Stimulated activated naive B cell treated with anti-CD40 and anti-IgM and Interleukin-4, amounts not matched to agents 10 μg/mL and 1 μg/mL and 100 μg/mL, for 72 hours (primary cell): ENCODE measurements at regions not wholly inside any gene's neighbourhood (a gene's known extent, or its start where the extent isn't known, plus 50 kb on each side); places are given as distances from the start of the nearest gene placed in this dataset.

Experiments
- ATAC-seq, 2 donors: fragments of 150-1000 bp; cut with Tn5 transposase; replicated peaks; 2 replicates each; pipeline ENCODE4 v1.10.0; 2021; ENCODE audit warnings: moderate library complexity in 1 of 2
- DNase-seq: peaks from one replicate; pipeline ENCODE4 v3.0.0; 2021
- H3K27ac Mint-ChIP-seq: one replicate; pipeline ENCODE4 v1.8.0; 2022; ENCODE audit warnings: mild to moderate bottlenecking, mixed read lengths
- H3K27me3 Mint-ChIP-seq, 2 donors: one replicate each; pipeline ENCODE4 v1.8.0; 2022; ENCODE audit warnings: mixed read lengths in 2 of 2
- H3K36me3 Mint-ChIP-seq, 2 donors: one replicate each; pipeline ENCODE4 v1.8.0; 2022; ENCODE audit warnings: mixed read lengths in 2 of 2, mild to moderate bottlenecking in 1 of 2
- H3K4me1 Mint-ChIP-seq, 2 donors: one replicate each; pipeline ENCODE4 v1.8.0; 2022; ENCODE audit warnings: mixed read lengths in 2 of 2, mild to moderate bottlenecking in 1 of 2
- H3K4me3 Mint-ChIP-seq, 2 donors: one replicate each; pipeline ENCODE4 v1.8.0; 2022; ENCODE audit warnings: mild to moderate bottlenecking in 2 of 2, mixed read lengths in 2 of 2, moderate library complexity in 1 of 2
- H3K9me3 Mint-ChIP-seq, 2 donors: one replicate each; pipeline ENCODE4 v1.8.0; 2022; ENCODE audit warnings: mixed read lengths in 2 of 2, mild to moderate bottlenecking in 1 of 2

DNA sequence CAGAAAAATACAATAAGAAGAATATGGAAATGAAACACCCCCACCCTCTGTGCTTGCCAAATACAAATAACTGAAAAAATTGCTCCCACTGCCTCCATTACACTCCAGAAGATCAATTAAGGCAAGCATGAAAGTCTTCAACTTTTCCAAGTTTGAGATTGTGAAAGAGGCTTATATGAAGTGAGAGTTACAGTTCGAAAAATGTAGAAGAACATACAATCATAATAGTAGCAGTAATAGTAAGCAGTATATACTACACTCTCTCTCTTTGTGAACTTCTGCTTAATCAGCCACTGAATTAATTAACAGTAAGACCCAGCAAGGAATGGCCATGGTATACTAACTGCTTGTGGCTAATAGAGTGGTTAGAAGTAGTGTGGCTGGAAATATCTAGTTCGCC lies 923.2 kb downstream of the RPA4 start:
- Mint-ChIP-seq H3K36me3 (no peaks in the 10 kb centered on the region), H3K9me3 (peaks cover 2 to 4% of the 10 kb centered on the region in 2 donors), H3K27me3 (no peaks in the 10 kb centered on the region), H3K27ac (no peak overlapping the region), H3K4me3 (no peak overlapping the region), H3K4me1 (no peaks in the 10 kb centered on the region)
- ATAC-seq (no peak), DNase-seq (no peak)

DNA sequence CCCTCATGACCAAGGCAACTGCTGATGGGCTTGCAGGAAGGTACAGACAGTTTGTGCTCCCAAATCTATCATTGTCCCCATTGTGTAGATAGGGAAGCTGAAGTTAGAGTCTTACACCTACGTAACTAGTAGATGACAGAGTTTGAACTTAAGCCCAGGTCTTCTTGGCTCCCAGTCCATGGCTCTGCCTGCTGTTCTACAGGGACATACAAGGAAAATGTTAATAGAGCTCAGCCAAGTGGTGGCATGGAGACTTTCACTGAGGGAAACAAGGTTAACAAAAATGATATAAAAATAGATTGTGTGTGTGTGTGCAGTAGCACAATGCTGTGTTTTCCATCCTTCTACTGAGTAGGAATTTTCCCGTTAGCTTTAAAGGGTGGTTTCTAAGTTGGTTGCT lies 936.5 kb downstream of the RPA4 start:
- H3K36me3 Mint-ChIP-seq, result no peaks in the 10 kb centered on the region
- H3K4me1 Mint-ChIP-seq, result no peaks in the 10 kb centered on the region
- ATAC-seq (no peak), DNase-seq (no peak)
- H3K27me3 Mint-ChIP-seq, result no peaks in the 10 kb centered on the region
- H3K27ac Mint-ChIP-seq, result no peak overlapping the region
- peaks cover 0 to 4% of the 10 kb centered on the region in 2 donors for H3K9me3 Mint-ChIP-seq
- H3K4me3 Mint-ChIP-seq, result no peak overlapping the region

DNA sequence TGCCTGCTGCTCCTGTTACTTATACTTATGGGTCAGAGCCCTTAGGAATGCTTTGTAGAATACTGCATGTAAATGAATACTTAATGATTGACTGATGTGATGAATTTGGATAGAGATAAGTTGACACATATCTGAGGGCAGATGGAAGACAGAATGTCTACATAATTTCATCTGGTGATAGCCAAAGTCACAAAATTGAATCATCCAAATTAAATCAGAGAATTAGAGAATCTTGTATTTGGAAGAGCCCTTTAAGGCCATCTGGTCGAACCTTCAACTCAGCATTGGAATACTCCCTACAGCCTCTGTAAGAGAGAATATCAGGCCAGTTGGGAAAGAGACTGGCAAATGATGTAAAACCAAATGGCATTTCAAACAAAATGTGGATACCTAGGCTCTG lies 944.8 kb downstream of the RPA4 start:
- no peak for ATAC-seq
- no peaks in the 10 kb centered on the region for H3K36me3 Mint-ChIP-seq
- H3K4me3 Mint-ChIP-seq, result no peak overlapping the region
- no peaks in the 10 kb centered on the region for H3K9me3 Mint-ChIP-seq
- no peaks in the 10 kb centered on the region for H3K4me1 Mint-ChIP-seq
- no peak for DNase-seq
- H3K27me3 Mint-ChIP-seq, result no peaks in the 10 kb centered on the region
- no peak overlapping the region for H3K27ac Mint-ChIP-seq

DNA sequence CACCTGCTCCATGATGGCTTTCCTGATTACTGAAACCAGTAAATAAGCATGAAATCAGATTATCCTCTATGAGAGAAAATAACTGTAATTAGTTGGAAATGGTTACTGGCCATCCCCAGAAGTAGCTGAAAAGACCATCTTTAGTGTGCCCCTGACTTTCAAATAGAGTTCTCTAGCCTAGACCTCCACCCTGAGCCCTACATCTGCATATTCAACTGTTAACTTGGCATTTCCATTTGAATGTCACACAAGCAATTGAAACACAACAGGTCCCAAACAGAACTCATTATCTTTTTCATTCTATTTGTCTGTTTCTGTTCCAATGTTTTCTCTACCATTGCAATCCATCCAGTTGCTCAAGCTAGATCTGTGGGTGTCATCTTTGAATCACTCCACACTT lies 952.3 kb downstream of the RPA4 start:
- Mint-ChIP-seq H3K36me3 (no peaks in the 10 kb centered on the region), H3K27ac (no peak overlapping the region), H3K4me1 (no peaks in the 10 kb centered on the region), H3K27me3 (no peaks in the 10 kb centered on the region), H3K4me3 (no peak overlapping the region), H3K9me3 (no peaks in the 10 kb centered on the region)
- ATAC-seq (no peak), DNase-seq (no peak)

DNA sequence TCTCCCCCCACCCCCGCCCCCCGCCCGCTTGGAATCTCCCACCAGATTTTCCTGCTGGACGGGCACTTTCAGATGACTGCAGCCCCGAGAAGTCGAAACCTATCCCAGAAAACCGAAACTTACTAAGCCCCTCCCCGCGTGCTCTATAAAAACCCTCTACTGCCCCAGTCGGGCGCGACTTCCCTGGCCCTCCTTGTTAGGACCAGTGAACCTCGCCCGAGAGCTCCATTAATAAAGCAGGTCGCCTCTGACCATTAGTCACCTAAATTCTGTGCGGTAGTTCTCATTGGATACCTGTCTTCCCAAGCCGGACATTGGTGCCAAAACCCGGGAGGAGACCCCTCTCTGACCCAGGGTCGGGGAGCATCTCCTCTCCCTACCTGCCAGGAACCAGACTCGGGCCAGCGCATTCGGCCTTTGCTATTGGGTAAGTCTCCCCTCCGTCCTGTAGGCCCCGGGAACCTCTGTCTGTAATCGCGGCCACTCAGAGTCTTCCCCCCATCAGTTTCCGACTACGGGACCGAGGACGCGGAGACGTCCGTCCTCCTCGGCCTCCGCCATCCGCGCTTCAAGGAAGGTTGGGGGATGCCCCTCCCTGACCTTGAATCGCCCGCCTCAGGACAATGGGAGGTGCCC lies 958.0 kb downstream of the RPA4 start:
- Mint-ChIP-seq H3K27me3 (no peaks in the 10 kb centered on the region), H3K4me3 (no peak overlapping the region)
- no peak for ATAC-seq

DNA sequence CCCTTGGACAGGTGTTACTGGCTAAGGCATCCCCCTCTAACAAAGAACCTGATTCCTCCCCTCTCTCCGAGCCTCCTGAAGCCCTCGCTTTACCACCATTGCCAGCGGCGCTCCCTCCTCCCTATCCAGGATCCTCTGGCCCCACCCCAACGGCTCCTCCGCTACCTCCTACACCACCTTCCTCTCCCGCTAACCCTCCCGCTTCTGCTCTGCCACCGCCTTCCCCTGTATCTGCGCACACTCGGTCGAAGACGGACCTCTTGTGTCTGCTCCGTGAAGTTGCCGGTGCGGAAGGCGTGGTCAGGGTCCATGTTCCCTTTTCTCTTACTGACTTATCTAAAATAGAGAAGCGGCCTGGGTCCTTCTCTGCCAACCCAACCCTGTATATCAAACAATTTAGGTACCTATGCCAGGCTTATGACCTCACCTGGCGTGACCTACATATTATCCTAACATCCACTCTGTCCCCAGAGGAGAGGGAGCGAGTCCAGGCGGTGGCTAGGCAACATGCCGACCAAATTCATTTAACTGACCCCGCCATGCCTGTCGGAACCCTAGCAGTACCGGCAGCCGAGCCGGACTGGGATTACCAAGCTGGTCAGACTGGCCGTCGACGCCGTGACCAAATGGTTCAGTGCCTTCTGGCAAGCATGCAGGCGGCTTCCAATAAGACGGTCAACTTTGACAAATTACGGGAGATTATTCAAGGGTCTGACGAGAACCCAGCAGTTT lies 958.9 kb downstream of the RPA4 start:
- no peaks in the 10 kb centered on the region for H3K4me1 Mint-ChIP-seq
- no peak overlapping the region for H3K4me3 Mint-ChIP-seq
- H3K27me3 Mint-ChIP-seq, result no peaks in the 10 kb centered on the region
- no peak overlapping the region for H3K27ac Mint-ChIP-seq
- no peak for ATAC-seq
- DNase-seq, result no peak
- no peaks in the 10 kb centered on the region for H3K36me3 Mint-ChIP-seq
- H3K9me3 Mint-ChIP-seq, result peaks cover 19 to 28% of the 10 kb centered on the region in 2 donors

More for the DNA sequence above, 958.0 kb downstream of the RPA4 start:
- no peak for DNase-seq
- Mint-ChIP-seq H3K9me3 (peaks cover 14 to 28% of the 10 kb centered on the region in 2 donors), H3K27ac (no peak overlapping the region), H3K4me1 (no peaks in the 10 kb centered on the region), H3K36me3 (no peaks in the 10 kb centered on the region)

DNA sequence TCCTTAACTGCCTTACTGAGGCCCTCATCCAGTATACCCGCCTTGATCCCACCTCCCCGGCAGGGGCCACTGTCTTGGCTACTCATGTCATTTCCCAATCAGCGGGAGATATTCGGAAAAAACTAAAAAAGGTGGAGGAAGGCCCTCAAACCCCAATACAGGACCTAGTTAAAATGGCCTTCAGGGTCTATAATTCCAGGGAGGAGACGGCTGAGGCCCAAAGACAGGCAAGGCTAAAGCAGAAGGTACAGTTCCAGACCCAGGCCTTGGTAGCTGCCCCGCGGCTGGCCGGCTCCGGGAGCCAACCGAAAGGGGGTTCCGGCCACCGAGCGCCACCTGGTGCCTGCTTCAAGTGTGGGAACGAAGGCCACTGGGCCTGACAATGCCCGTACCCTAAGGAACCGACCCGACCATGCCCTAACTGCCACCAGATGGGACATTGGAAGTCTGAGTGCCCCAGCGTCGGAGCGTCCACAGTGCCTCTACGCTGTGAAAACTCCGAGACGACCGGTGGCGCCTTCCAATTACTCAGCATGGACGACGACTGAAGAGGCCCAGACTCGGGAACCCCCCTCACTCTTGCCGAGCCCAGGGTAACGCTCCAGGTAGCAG lies 959.6 kb downstream of the RPA4 start:
- Mint-ChIP-seq H3K4me1 (no peaks in the 10 kb centered on the region), H3K27ac (no peak overlapping the region), H3K36me3 (no peaks in the 10 kb centered on the region), H3K27me3 (no peaks in the 10 kb centered on the region), H3K9me3 (peaks cover 19 to 28% of the 10 kb centered on the region in 2 donors), H3K4me3 (no peak overlapping the region)
- DNase-seq (no peak), ATAC-seq (no peak)

DNA sequence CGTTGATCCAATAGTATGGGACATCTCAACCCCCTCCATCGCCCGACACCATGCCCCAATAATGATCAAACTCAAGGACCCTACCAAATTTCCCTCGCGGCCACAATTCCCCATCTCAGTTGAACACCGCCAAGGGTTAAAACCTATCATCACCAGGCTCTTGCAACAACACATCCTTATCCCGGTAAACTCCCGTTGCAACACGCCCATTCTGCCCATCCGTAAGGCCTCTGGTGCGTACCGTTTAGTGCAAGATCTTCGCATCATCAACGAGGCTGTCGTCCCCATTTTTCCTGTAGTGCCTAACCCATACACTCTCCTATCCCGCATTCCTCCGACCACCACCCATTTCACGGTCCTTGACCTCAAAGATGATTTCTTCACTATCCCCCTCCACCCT lies 960.5 kb downstream of the RPA4 start:
- Mint-ChIP-seq H3K36me3 (peaks cover 0 to 2% of the 10 kb centered on the region in 2 donors), H3K9me3 (peaks cover 22 to 28% of the 10 kb centered on the region in 2 donors), H3K4me3 (no peak overlapping the region), H3K27me3 (no peaks in the 10 kb centered on the region), H3K4me1 (no peaks in the 10 kb centered on the region), H3K27ac (no peak overlapping the region)
- no peak for DNase-seq
- no peak for ATAC-seq

DNA sequence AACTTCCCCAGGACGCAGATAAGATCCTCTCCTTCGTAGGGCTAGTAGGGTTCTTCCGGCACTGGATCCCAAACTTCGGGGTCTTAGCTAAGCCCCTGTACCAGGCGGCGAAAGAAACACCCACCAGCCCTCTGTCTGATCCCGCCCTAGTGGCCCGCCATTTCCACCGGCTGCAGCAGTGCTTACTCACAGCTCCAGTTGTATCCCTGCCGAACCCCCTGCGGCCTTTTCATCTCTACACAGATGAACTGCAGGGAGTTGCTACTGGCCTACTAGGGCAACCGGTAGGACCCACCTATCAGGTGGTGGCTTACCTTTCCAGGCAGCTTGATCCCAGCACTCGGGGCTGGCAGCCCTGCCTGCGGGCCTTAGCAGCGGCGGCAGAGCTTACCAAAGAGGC lies 961.2 kb downstream of the RPA4 start:
- DNase-seq, result no peak
- peaks cover 0 to 2% of the 10 kb centered on the region in 2 donors for H3K36me3 Mint-ChIP-seq
- no peak overlapping the region for H3K27ac Mint-ChIP-seq

DNA sequence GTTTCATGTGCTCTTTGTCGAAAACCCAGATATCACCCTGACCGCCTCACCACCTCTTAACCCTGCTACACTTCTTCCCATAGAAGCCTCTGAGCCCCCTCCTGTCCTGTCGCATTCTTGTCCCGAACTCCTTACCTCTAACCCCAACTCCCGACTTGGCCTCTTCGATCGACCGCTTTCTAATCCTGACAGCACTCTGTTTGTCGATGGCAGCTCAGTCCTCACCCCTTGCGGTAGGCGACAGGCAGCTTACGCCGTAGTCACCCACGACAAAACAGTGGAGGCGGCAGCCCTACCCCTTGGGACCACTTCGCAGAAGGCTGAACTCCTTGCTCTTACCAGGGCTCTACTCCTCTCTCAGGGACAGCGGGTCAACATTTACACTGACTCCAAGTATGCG lies 961.7 kb downstream of the RPA4 start:
- Mint-ChIP-seq H3K9me3 (peaks cover 22 to 28% of the 10 kb centered on the region in 2 donors), H3K4me1 (no peaks in the 10 kb centered on the region), H3K36me3 (peaks cover 0 to 2% of the 10 kb centered on the region in 2 donors), H3K27me3 (no peaks in the 10 kb centered on the region), H3K27ac (peak overlapping the region; percentile 20), H3K4me3 (no peak overlapping the region)
- DNase-seq (no peak), ATAC-seq (no peak)

More for the DNA sequence above, 961.2 kb downstream of the RPA4 start:
- Mint-ChIP-seq H3K9me3 (peaks cover 22 to 28% of the 10 kb centered on the region in 2 donors), H3K4me1 (no peaks in the 10 kb centered on the region), H3K4me3 (no peak overlapping the region), H3K27me3 (no peaks in the 10 kb centered on the region)
- ATAC-seq, result no peak

DNA sequence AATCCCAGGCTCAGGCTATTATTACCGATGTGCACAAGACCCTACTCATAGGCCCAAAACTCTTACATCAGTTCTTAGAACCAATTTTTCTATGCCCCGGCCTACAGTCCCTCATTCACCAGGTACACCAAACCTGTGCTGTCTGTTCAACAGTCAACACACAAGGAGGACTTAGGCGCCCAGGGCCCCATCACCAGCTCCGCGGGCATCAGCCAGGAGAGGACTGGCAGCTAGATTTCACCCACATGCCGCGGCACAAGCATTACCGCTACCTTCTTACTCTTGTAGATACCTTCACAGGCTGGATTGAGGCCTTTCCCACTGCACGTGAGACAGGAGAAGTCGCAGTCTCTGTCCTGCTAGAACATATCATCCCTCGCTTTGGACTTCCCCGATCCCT lies 962.5 kb downstream of the RPA4 start:
- no peaks in the 10 kb centered on the region for H3K27me3 Mint-ChIP-seq
- H3K27ac Mint-ChIP-seq, result no peak overlapping the region
- peaks cover 22 to 28% of the 10 kb centered on the region in 2 donors for H3K9me3 Mint-ChIP-seq
- ATAC-seq (no peak), DNase-seq (no peak)
- no peaks in the 10 kb centered on the region for H3K4me1 Mint-ChIP-seq
- H3K4me3 Mint-ChIP-seq, result no peak overlapping the region
- H3K36me3 Mint-ChIP-seq, result peaks cover 0 to 2% of the 10 kb centered on the region in 2 donors

DNA sequence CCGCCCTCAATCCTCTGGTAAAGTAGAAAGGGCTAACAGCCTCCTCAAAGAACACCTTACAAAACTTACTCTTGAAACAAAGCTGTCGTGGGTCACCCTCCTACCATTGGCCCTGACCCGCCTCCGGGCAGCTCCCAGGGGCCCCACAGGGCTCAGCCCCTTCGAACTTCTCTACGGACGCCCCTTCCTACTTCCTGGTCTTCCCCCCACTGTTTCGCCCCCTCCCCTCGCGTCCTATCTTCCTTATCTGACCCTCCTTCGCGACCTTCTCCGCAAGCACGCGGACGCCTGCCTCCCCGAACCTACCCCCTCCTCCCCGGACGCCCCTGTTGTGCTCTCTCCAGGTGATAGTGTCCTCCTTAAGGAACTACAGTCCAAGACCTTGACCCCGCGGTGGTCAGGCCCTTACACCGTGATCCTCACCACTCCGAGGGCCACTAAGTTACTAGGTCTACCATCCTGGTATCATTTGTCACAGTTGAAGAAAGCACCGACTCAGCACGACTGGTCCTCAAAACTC lies 963.1 kb downstream of the RPA4 start:
- H3K36me3 Mint-ChIP-seq, result peaks cover 0 to 2% of the 10 kb centered on the region in 2 donors
- no peak overlapping the region for H3K4me3 Mint-ChIP-seq
- ATAC-seq (no peak), DNase-seq (no peak)
- H3K27ac Mint-ChIP-seq, result no peak overlapping the region
- no peaks in the 10 kb centered on the region for H3K27me3 Mint-ChIP-seq
- peaks cover 24 to 28% of the 10 kb centered on the region in 2 donors for H3K9me3 Mint-ChIP-seq
- no peaks in the 10 kb centered on the region for H3K4me1 Mint-ChIP-seq

DNA sequence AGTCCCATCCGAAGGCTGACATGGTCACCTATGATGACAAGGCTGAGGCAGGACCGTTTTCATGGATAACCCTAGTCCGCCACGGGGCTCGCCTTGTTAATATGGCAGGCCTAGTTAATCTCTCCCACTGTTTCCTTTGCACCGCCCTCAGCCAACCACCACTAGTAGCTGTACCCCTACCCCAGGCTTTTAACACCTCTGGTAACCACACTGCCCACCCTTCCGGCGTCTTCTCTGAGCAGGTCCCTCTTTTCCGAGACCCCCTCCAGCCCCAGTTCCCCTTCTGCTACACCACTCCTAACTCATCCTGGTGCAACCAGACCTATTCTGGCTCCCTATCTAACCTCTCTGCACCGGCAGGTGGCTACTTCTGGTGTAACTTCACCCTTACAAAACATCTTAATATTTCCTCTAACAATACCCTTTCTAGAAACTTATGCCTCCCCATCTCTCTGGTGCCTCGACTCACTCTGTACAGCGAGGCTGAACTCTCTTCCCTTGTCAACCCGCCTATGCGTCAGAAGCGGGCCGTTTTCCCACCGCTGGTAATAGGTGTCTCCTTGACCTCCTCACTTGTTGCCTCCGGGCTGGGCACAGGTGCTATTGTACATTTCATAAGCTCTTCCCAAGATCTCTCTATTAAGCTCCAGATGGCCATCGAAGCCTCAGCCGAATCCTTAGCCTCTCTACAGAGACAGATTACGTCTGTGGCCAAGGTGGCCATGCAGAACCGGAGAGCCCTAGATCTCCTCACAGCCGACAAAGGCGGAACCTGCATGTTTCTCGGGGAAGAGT lies 964.4 kb downstream of the RPA4 start:
- H3K36me3 Mint-ChIP-seq, result peaks cover 0 to 2% of the 10 kb centered on the region in 2 donors
- no peak overlapping the region for H3K4me3 Mint-ChIP-seq
- peaks cover 21 to 24% of the 10 kb centered on the region in 2 donors for H3K9me3 Mint-ChIP-seq
- DNase-seq (no peak), ATAC-seq (no peak)
- no peak overlapping the region for H3K27ac Mint-ChIP-seq
- no peaks in the 10 kb centered on the region for H3K4me1 Mint-ChIP-seq
- no peaks in the 10 kb centered on the region for H3K27me3 Mint-ChIP-seq

DNA sequence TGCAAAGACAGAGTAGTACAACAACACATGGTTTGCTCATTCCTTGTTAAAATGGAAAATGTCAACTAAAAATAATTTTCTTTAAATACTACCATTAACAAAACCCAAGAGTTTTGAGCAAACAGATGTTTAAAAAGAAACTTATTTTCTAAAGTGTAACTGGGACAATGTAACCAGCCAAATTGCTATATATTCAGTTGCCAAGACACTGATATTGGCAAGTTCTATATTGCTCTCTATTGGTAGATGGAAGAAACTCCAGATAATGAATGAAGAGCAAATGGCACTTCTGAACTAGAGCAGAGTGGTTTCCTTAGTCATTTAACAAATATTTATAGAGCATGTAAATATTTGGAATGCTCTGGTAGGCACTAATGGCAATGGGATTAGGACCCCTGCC lies 966.2 kb downstream of the RPA4 start:
- Mint-ChIP-seq H3K27me3 (no peaks in the 10 kb centered on the region), H3K4me1 (no peaks in the 10 kb centered on the region), H3K9me3 (peaks cover 14% of the 10 kb centered on the region in 2 donors), H3K36me3 (peaks cover 0 to 2% of the 10 kb centered on the region in 2 donors), H3K27ac (no peak overlapping the region), H3K4me3 (no peak overlapping the region)
- ATAC-seq (no peak), DNase-seq (no peak)
